HG03439 (cell line): ENCODE measurements at regions not wholly inside any gene's neighbourhood (a gene's known extent, or its start where the extent isn't known, plus 50 kb on each side); places are given as distances from the start of the nearest gene placed in this dataset.
"Not testable (repeated sequence)": the region's sequence is repeated elsewhere in the genome, so short reads cannot be mapped to it uniquely, and the experiment has no call there.

Source experiments
- ATAC-seq: cut with Tn5 transposase; IDR thresholded peaks from one replicate; pipeline ENCODE4 v1.9.1; 2021; ENCODE audit warnings: mild to moderate bottlenecking, moderate library complexity; ENCODE audit not compliant: unreplicated experiment

GRCh38 chr21:39083377-39084008, 99.8 kb downstream of the PSMG1 start:
- ATAC-seq, result no peak

- ATAC-seq, result no peak
These were observed 100.4 kb downstream of the PSMG1 start for GRCh38 chr21:39082656-39083376.

GRCh38 chr21:39080366-39080765, 102.9 kb downstream of the PSMG1 start:
- ATAC-seq, result no peak

- no peak for ATAC-seq
These were observed 103.6 kb downstream of the PSMG1 start for GRCh38 chr21:39079617-39080016.

DNA sequence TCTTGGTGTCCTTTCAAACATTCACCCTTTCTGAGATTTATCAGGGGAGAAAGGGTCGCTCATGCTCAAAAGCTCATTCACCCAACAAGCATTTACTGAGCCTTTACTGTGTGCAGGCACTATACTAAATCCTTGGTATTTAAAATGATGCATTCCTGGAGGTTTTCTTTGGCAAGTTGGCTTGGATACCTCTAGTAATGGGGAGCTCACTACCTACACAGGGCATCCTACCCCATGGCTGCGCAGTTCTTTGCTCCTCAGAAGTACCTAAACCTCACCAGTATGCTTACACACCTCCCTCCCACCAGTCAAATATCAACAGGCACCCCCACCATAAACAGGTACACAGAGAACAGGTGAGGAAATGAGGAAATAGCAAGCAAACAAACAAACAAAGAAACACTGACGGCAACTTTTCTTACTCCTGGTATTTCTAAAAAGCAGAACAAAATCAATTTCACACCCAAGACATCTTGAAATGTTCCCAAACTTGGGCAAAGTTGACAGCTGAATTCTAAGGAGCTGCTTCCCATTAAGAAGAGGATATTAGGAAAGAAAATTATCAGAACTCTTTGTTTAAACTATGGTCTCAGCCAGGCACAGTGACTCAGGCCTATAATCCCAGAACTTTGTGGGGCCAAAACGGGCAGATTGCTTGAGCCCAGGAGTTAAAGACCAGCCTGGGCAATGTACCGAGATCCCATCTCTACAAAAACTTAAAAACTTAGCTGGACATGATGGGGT, 104.8 kb downstream of the PSMG1 start:
- no peak for ATAC-seq

DNA sequence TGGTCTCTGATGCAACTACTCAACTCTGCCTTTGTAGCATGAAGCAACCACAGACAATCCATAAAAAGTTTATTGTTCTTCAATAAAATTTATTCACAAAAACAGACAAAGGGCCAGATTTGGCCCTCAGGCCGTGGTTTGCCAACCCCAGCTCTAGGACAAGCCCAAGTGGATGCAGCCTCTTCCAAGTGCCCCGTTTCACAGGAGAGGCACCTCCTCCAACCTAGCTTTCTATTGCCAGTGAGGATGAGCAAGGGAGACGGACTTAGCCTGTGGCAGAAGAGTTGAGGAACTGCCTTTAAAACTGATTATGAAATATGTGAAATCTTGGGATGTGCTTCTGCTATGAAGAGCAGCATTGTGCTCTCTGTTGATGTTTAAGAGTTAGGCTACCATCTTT, 105.4 kb downstream of the PSMG1 start:
- no peak for ATAC-seq

- no peak for ATAC-seq
These were observed 108.7 kb downstream of the PSMG1 start for GRCh38 chr21:39074508-39074907.

GRCh38 chr21:39073717-39074116, 109.5 kb downstream of the PSMG1 start:
- ATAC-seq, result no peak

DNA sequence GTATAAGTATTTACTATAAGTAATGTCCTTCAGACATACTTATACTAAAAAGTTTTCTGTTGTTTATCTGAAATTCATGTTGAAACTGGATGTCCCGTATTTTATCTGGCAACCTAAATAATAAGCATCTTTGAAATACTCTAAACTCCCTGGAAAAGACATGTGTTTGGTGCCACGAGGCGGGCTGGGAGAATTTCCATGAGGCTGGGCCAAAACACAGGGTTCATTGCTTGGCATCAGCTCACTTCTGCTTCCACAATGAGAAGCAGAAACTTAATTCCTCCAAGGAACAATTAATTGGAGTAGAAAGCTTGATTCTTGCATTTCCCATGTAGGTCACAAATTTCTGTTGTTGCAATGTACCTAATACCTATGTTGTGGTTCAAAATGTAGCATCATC, 110.2 kb downstream of the PSMG1 start:
- no peak for ATAC-seq

DNA sequence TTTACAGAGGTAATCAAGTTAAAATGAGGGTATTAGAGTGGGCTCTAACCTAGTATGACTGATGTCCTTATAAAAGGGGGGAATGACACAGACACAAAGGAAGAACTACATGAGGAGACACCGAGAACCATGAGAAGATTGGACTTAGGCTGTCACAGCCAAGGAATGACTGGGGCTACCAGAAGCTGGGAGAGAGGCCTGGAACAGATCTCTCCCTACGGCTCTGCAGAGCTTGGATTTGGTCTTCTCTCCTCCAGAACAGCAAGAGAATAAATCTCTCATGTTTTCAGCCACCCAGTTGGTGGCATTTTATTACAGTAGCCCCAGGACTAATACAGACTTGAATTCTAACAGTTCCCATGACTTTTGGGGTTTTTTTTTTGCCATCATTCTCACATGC, 110.8 kb downstream of the PSMG1 start:
- ATAC-seq, result no peak

GRCh38 chr21:39071623-39072214, 111.5 kb downstream of the PSMG1 start:
- no peak for ATAC-seq

GRCh38 chr21:39069856-39070255, 113.4 kb downstream of the PSMG1 start:
- ATAC-seq, result not testable (repeated sequence)

GRCh38 chr21:39066829-39067780, 116.1 kb downstream of the PSMG1 start:
- ATAC-seq, result no peak

DNA sequence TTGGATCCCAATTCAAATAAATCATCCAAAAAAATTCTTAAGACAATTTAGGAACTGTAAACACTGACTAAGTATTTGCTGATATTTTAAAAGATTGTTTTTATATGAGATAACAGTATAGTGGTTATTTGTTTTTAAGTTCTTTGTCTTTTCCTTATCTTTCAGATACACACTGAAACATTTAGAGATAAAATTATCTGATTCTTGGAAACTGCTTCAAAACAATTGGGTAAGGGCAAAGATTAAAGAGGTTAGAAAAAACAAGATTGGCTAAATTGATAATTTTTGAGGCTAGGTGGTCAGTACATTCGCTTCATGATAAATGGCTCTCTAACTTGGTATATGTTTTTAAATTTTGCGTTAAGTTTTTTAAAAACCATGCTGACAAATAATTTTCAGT, 117.3 kb downstream of the PSMG1 start:
- no peak for ATAC-seq

DNA sequence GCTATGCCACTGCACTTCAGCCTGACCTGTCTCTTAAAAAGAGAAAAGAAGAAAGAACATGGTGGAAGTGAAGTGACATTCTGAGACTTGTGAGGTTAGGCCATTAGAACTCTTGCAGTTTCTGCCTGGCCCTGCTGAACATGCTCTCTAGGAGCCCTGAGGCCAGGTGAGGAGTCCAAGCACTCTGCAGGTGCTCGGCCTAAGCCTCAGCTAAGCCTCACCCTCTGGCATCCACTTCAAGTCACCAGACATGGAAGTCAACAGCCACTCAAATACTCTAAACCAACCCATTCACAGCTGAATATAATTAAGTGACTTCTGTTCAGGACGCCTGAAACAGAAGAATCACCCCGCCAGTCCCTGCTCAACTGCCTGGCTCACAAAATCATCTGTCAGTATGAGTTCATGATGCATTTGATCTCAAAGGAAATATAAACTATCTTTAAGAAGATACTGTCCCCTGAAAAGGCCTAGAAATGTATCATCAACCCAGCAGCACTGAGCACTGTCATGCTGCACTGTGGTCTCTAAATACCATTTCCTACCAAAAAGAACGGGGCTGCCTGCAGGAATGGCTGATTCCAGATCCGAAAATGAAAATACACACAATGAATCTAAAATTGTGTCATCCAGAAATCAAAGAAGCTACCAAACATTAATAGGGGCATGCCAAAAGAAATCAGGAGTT, 118.8 kb downstream of the PSMG1 start:
- no peak for ATAC-seq

GRCh38 chr21:39063517-39063916, 119.7 kb downstream of the PSMG1 start:
- ATAC-seq, result no peak

DNA sequence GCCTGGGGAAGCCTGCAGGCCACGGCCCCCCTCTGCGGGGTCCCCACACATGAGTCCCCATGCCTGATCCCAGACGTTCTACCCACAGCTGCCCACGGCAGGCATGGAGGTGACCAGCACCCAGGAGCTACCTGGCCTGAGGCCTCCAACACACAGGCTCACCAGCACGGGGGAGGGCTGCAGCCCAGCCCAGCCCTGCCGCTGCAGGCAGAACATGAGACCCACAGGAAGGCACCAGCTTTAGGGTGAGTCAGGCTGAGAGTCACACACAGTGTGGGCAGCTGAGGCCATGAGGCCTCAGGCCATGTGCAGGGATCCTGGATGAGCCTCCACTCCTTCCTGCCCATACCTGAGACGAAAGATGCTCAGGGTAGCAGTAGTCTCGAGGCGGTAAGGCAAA, 121.1 kb downstream of the PSMG1 start:
- ATAC-seq, result no peak

DNA sequence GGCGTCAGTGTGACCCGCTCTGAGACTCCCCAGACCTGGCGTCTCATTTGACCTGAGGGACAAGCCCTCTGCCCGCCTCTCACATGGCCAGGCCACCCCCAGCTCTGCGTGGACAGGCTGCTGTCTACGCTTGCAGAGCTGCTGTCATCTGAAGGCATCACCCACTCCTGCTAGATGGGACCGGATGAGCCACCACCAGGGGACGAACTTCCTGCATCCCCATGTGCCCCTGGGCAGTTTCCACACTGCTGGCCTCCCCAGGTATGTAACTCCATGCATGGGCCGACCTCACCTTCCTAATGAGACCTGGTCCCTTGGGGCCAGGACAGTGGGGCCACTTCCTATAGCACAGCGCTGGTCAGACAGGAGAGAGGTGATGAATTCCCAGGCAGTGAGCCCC, 121.5 kb downstream of the PSMG1 start:
- no peak for ATAC-seq

- ATAC-seq, result no peak
These were observed 122.7 kb downstream of the PSMG1 start for GRCh38 chr21:39060485-39061083.

DNA sequence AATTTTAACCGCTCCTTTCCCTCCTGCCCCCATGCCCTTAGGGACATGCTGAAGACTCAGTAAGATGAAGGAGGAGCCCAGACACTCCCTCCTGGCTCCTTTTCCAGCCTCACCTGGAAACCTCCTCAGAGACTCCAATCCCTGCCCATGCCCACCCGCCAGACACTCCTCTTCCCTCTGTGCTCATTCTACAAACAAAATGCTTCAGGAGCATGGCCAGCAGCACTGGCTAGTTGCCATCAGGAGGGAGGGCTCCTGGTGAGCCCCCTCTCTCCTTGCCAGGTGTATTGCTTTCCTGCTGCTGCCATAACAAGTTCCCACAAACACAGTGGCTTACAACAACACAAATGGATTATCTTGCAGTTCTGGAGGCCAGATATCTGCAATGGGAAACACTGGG, 126.1 kb downstream of the PSMG1 start:
- no peak for ATAC-seq
